Stimulated activated CD4-positive, alpha-beta T cell treated with anti-CD3 and anti-CD28 coated beads, Interleukin-12 subunit alpha, Interleukin-12 subunit beta, amount 100 ng/mL, for 4 hours (primary cell): ENCODE measurements at regions not wholly inside any gene's neighbourhood (a gene's known extent, or its start where the extent isn't known, plus 50 kb on each side); places are given as distances from the start of the nearest gene placed in this dataset.
"Not testable (repeated sequence)": the region's sequence is repeated elsewhere in the genome, so short reads cannot be mapped to it uniquely, and the experiment has no call there.

Source experiments
- DNase-seq: peaks from one replicate; pipeline ENCODE4 v3.0.0-alpha.2; 2020

DNA sequence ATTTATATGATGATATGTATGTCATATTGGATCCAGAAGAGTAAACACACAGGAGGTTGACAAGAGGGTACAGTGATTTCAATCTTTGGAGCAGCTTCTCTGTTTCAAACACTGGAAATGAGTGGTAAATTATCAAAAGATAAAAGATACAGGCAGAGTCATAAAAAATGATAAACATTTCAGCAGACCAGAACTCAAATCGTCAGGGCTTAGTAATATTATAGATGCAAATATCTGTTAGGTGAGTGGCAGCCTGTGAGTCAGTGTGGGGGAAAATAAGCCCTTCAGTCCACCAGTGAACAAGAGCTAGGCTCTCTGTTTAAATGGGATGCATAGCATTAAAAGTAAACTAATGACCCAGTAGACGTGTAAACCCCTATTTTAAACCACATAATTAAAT lies 1378.1 kb downstream of the EFNA5 start:
- DNase-seq: no peak

GRCh38 chr5:106290841-106291240 lies 1379.9 kb downstream of the EFNA5 start:
- DNase-seq: no peak

DNA sequence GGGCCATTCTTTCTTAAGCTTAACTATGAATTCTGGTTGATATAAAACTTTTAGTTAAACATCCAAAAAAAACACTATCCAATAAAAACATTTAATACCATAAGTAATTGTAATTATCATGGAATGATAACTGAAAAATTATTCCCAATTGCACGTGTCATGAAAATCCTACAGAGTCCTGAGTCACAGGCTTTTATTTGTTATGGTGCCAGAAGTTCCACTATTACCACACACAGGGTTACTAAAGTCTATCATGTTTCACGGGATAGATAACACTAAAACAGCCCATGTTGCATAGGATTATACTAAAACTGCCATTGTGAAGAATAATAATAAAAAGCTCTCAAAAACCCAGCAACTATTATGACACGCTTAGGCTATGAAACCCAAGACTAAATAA lies 1381.8 kb downstream of the EFNA5 start:
- DNase-seq: no peak

DNA sequence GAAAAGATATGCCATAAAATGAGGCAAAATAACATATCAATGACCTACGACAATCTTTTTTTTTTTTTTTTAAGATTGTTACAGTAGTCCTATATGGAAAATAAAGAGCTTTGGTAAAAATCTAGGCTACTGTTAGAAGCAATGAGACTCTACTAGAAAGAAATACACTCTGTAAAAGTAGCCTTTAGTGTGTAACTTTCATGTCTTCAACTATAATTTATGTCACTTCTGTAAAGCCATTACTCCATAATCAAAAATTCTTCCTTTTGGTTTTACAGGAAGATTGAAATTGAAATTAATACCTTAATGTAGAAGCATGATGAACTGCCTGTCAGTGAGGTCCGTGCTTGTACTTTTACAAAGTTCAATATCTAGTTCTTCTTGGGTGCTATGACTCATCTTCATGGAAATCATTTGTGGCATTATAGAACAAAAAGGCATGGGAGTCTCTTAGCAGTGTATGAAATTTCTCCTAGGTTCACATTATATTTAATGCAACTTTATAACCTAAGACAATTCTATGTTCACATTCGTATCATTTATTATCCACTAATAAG lies 1393.1 kb downstream of the EFNA5 start:
- no peak for DNase-seq

GRCh38 chr5:106269252-106269843 lies 1401.4 kb downstream of the EFNA5 start:
- no peak for DNase-seq

DNA sequence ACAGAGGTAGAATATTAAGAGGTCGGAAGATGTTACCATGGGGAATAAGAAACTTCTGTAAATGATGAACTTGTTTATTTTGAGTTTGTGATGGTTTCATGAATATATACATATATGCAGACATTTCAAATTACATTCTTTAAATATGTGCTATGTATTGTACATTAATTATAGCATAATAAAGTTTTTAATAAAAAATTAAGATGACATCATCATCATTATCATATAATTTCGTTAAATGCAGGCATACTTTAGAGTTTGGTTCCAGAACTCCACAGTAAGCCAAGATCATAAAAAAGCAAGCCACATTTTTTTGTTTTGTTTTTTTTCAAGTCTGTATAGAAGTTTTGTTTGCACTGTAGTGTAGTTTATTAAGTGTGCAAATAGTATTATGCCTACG lies 1403.5 kb downstream of the EFNA5 start:
- DNase-seq: no peak

DNA sequence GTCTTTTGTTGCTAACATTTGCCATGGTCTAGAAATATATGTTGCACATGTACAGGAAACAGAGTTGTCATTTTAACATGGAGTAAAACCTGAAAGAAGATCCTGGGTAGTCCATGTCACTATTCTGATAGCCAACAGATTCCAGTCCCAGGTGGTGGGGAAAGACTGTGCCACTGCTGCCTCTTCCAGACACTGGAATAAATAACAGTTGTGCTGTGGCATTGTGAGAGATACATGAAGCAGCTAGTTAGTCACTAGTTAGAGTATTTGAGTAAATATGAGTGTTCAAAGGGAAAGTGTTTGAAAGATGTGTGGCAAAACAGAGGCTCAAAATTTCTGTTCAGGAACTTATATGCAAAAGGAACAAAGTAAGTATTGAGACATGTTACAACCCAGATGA lies 1408.3 kb downstream of the EFNA5 start:
- DNase-seq: no peak

GRCh38 chr5:106259431-106260090 lies 1411.2 kb downstream of the EFNA5 start:
- DNase-seq: not testable (repeated sequence)

DNA sequence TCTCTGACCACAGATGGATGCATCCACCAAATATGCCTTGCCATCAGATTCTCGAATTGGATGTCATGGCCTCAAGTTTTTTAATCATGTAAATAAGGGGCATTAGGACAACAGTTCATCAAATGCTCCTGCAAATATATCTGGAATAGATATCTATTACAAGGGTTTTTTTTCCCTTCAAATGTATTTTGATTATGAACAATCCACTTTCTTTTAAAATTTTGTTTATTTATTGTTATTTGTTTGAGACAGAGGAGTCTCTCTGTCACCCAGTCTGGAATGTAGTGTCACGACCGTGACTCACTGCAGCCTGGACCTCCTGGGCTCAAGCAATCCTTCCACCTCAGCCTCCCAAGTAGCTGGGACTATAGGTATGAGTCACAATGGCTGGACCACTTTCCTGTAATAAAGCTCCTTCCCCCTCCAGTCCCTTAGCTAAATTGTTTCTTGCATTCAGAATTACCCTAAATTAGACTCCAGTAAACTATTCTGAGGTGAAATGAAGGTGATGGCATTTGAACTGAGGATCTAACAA lies 1412.1 kb downstream of the EFNA5 start:
- DNase-seq: no peak

GRCh38 chr5:106254784-106255183 lies 1416.0 kb downstream of the EFNA5 start:
- no peak for DNase-seq

DNA sequence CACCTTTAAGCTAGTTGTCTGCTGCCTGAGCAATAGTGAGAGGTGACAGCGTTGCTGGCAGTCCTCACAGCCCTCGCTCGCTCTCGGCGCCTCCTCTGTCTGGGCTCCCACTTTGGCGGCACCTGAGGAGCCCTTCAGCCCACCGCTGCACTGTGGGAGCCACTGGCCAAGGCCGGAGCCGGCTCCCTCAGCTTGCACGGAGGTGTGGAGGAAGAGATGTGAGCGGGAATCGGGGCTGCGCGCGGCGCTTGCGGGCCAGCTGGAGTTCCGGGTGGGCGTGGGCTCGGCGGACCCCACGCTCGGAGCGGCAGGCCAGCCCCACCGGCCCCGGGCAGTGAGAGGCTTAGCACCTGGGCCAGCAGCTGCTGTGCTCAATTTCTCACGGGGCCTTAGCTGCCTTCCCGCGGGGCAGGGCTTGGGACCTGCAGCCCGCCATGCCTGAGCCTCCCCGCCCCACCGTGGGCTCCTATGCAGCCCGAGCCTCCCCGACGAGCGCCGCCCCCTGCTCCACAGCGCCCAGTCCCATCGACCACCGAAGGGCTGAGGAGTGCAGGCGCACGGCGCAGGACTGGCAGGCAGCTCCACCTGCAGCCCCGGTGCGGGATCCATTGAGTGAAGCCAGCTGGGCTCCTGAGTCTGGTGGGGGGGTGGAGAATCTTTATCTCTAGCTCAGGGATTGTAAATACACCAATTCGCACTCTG lies 1424.5 kb downstream of the EFNA5 start:
- not testable (repeated sequence) for DNase-seq

- DNase-seq: no peak
Measured at GRCh38 chr5:106241409-106241808, 1429.3 kb downstream of the EFNA5 start.

- no peak for DNase-seq
Measured at GRCh38 chr5:106205916-106206571, 1464.7 kb downstream of the EFNA5 start.

DNA sequence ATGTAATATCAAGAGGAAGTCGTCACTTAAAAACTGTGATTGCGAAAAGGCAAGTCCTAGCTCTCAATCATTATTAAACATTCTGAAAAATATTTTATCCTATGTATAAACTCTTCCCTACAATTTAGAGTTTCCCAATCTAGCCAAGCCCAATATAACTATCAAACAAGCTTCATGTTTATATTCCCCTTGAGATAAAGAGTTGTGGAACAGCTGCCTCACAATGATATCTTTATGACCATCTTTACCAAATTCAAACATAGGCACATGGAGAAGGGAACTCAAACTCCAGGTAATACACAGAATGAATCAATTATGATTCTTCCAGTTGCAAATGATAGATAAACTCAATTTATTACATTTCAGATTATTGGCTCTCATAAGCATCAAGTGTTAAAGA lies 1468.7 kb downstream of the EFNA5 start:
- no peak for DNase-seq

DNA sequence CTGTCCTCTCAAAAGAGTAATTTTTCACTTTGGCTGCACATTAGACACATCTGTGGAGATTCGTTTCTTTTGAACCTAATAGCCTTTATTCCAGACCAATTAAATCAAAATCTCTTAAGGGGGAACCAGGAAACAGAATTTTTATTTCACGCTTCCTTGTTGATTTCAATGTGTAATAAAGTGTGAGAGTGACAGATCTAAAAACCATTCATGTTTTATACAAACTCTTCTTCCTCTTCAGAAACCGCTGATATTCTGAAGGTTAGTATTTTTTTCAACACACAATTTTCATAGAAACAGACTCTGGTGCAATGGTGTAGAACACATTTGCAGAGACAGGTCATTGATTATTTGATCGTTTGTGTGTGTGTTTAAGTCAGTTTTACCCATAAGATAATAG lies 1469.8 kb downstream of the EFNA5 start:
- no peak for DNase-seq

DNA sequence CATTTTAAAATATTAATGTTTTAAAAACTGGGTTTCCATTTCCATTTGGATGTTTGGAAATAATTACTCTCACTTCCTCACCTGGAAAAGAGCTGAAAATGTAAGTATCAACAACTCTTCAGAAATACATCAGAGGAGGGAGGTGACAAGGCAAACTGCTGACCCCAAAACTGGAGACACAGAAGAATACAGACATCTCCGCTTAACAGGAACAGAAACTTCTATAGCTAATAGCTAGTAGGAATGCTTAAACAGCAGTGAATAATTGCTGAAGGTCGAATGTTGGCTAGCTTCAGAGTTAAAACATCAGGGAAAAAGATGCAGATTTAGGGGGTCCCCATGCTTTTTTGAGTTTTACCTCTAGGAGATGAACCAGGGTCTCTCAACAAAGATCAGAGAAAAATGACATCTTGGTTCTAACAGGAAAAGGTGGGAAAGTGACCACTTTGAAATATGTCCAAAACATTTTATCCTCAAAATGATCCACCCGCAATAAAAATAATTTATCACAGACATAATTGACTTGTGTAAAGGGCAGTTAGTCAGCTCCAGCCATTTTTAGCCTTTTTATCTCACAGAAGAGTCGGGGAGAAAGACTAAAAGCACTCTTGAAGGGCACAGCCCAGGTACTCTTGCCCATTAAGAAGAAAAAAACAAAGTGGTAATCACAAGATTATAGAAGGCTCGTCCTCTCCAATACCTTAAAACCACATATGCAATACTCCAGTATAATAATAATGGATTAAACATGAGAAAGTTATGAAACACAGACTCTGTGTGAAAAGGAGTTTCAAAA lies 1474.9 kb downstream of the EFNA5 start:
- no peak for DNase-seq

- no peak for DNase-seq
Measured at GRCh38 chr5:106189121-106189809, 1481.5 kb downstream of the EFNA5 start.

DNA sequence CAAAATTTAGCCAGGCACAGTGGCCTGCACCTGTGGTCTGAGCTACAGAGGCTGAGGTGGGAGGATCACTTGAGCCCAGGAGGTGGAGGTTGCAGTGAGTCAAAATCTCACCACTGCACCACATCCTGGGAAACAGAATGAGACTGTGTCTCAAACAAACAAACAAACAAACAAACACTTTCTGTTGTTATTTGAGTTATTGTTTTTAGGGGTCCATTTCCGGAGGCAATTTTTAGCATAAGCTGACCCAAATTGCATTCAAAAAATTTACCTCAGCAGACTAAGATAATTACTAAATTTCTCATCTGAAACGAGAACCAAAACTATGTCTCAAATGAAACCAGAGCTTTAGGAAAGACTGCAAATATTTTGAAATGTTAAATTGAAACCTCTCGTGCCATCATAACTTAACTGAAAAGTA lies 1485.1 kb downstream of the EFNA5 start:
- DNase-seq: no peak

DNA sequence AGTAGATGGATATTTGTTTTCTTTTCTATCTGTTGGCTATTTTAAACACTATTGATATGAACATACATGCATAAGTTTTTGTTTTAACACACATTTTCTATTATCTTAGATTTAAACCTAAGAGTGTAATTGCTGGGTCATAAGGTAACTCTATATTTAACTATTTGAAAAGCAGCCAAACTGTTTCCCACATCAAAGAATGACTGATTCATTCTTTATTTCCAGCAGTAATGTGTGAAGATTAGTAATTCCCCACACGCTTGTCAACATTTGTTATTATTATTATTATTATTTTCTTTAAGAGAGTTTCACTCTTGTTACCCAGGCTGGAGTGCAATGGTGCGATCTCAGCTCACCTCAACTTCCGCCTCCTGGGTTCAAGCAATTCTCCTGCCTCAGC lies 1495.8 kb downstream of the EFNA5 start:
- DNase-seq: no peak

DNA sequence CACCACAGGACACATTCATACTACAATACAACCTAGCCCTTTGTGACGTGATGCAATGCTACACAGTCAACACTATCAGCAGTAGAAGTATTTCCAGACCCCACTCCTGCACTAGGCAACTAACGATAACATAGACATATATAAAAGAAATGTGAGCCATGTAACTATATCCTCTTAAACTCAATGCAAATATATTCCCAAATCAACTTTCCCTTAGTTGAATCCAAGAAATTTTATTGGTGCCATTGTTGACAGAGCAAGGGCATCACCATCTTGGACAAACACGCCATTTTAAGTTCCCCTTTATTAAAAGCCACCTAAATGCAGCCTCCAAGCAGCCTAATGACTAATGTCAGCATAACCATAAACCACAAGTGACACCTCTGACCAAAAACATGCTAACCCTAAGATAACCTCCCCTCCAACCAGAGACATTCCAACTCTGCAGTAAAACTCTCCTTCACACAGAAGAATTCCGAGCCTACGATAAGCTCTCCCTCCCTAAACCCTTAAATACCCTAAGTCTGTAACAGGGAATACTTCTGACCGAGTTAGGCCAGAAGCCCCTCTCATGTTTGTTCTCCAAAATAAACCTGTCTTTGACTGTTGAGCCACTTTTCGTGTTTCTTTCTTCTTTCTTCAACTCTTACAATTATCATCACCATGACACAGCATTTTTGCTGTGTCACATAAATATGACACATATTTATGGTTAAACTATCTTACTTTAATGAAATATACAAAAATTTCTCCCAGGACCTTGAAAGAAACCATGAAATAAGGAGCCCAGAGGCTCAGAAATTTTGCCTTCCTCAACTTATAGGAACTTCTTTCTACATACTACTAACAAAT lies 1497.8 kb downstream of the EFNA5 start:
- DNase-seq: no peak

DNA sequence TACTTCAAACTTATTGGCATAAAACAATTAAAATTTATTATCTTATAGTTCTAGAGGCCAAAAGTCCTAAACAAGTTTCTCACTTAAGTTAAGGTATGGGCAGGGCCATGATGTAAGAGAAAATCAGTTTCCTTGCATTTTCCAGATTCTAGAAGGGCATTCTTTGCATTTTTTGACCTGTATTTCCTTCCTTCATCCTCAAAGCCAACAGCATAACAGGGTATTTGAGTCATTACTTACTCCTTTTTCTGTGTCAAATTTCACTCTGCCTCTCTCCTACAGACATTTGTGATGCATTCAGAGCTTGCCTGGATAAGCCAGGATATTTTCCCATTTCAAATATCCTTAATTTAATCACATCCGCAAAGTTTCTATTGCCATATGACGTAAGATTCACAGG lies 1499.0 kb downstream of the EFNA5 start:
- no peak for DNase-seq
